H1 (cell line): ENCODE measurements at regions not wholly inside any gene's neighbourhood (a gene's known extent, or its start where the extent isn't known, plus 50 kb on each side); places are given as distances from the start of the nearest gene placed in this dataset.

Experiments used
- BCL11A ChIP-seq, 2 experiments: IDR thresholded peaks; one replicate each; pipeline ENCODE4 v1.6.1; 2011; ENCODE audit warnings: low read depth in 2 of 2, low read length in 2 of 2, mild to moderate bottlenecking in 2 of 2
- BRCA1 ChIP-seq: IDR thresholded peaks from 2 replicates; pipeline ENCODE4 v1.6.1; 2012; ENCODE audit warnings: low read depth, low read length, improper control_type of control experiment
- CBX5 ChIP-seq: fragments of 300-800, 300-1000 bp; sonication (generic); IDR thresholded peaks from 2 replicates; pipeline ENCODE4 v1.7.1; 2016; ENCODE audit warnings: antibody characterized with exemption, low read length, low read depth
- KDM1A ChIP-seq: fragments of 200-600, 300-600 bp; sonication (generic); IDR thresholded peaks from 2 replicates; pipeline ENCODE4 v1.7.1; 2016; ENCODE audit warnings: mild to moderate bottlenecking, low read length, borderline replicate concordance
- SAP30 ChIP-seq: fragments of 300-600 bp; sonication (generic); IDR thresholded peaks from 2 replicates; pipeline ENCODE4 v1.7.1; 2012; ENCODE audit warnings: low read length, moderate library complexity, mild to moderate bottlenecking, inconsistent platforms; ENCODE audit not compliant: insufficient read depth, insufficient replicate concordance
- SIX5 ChIP-seq: IDR thresholded peaks from 2 replicates; pipeline ENCODE4 v1.6.1; 2011; ENCODE audit warnings: mild to moderate bottlenecking, low read depth, low read length
- SP2 ChIP-seq: IDR thresholded peaks from 2 replicates; pipeline ENCODE4 v1.6.1; 2012; ENCODE audit warnings: mild to moderate bottlenecking, low read length, inconsistent platforms

- no peak for TF ChIP-seq KDM1A
- TF ChIP-seq BCL11A (IDR thresholded peaks at IDR 0.05; ENCODE audit: low read depth in 2 of 2, low read length in 2 of 2): no peak
- TF ChIP-seq BRCA1: no peak
- TF ChIP-seq SP2: no peak
- no peak for TF ChIP-seq CBX5
- TF ChIP-seq SAP30: no peak
- no peak for TF ChIP-seq SIX5
- TF ChIP-seq, all 59 proteins: peak for 0
These were observed 114.9 kb upstream of the ALX4 start (continued) for GRCh38 chr11:44424841-44425240.
